IMR-90 (cell line): ENCODE measurements at regions not wholly inside any gene's neighbourhood (a gene's known extent, or its start where the extent isn't known, plus 50 kb on each side); places are given as distances from the start of the nearest gene placed in this dataset.
"Not testable (repeated sequence)": the region's sequence is repeated elsewhere in the genome, so short reads cannot be mapped to it uniquely, and the experiment has no call there.

Experiments used
- ATAC-seq: fragments of 200-7000 bp; cut with Tn5 transposase; 2 replicates; pipeline ENCODE4 v1.9.1; 2020; ENCODE audit warnings: low read depth, mild to moderate bottlenecking, moderate library complexity
- BruUV-seq: library from RNA; stranded (reverse); fragments of 400-500 nt; replicated peaks from 2 replicates; lab custom pipeline; 2021; lab: Mats Ljungman, UMichigan
- CTCF ChIA-PET: fragments of 300-600 bp; formaldehyde crosslinking; extraction: SDS; loops from one replicate; lab custom pipeline; 2021; ENCODE audit warnings: antibody characterized with exemption; lab: Yijun Ruan, JAX
- POLR2A ChIA-PET: fragments of 300-600 bp; sonication (Branson Sonifier 250); formaldehyde crosslinking; loops from one replicate; lab custom pipeline; 2022; ENCODE audit warnings: antibody characterized with exemption; ENCODE audit not compliant: unreplicated experiment; lab: Charles Lee
- DNase-seq: peaks from one replicate; pipeline ENCODE4 v3.0.0; 2013
- H2AFZ ChIP-seq: replicated peaks from 2 replicates; pipeline ENCODE3; 2013; ENCODE audit warnings: low read length, mild to moderate bottlenecking; ENCODE audit not compliant: poor library complexity
- H2AK5ac ChIP-seq: 2 replicates; pipeline ENCODE4 v1.6.1; 2013; ENCODE audit warnings: low read depth, low read length, inconsistent platforms
- H2AK9ac ChIP-seq: replicated peaks from 2 replicates; pipeline ENCODE3; 2013; ENCODE audit warnings: mild to moderate bottlenecking, low read depth, low read length, moderate library complexity; ENCODE audit not compliant: poor library complexity
- H2BK120ac ChIP-seq: 2 replicates; pipeline ENCODE4 v1.6.1; 2013; ENCODE audit warnings: low read depth, low read length, inconsistent platforms
- H2BK15ac ChIP-seq: 3 replicates; pipeline ENCODE4 v1.6.1; 2013; ENCODE audit warnings: low read depth, low read length, inconsistent platforms
- H2BK20ac ChIP-seq: 2 replicates; pipeline ENCODE4 v1.6.1; 2013; ENCODE audit warnings: low read depth, mild to moderate bottlenecking, inconsistent platforms, low read length, moderate library complexity
- H2BK5ac ChIP-seq: 2 replicates; pipeline ENCODE4 v1.6.1; 2013; ENCODE audit warnings: mild to moderate bottlenecking, low read depth, low read length, inconsistent platforms; ENCODE audit not compliant: poor library complexity, severe bottlenecking
- H3K14ac ChIP-seq: replicated peaks from 2 replicates; pipeline ENCODE4 v1.6.1; 2013; ENCODE audit warnings: low read depth, low read length, inconsistent platforms
- H3K18ac ChIP-seq: 2 replicates; pipeline ENCODE4 v1.6.1; 2013; ENCODE audit warnings: low read depth, low read length, control low read depth
- H3K23ac ChIP-seq: 2 replicates; pipeline ENCODE4 v1.6.1; 2013; ENCODE audit warnings: low read depth, low read length, inconsistent platforms
- H3K27ac ChIP-seq: 2 replicates; pipeline ENCODE4 v1.5.1; 2013; ENCODE audit warnings: mild to moderate bottlenecking, control low read depth, low read length; ENCODE audit not compliant: insufficient read depth
- H3K27me3 ChIP-seq: 2 replicates; pipeline ENCODE4 v1.6.1; 2013; ENCODE audit warnings: low read length; ENCODE audit not compliant: control insufficient read depth, insufficient read depth
- H3K36me3 ChIP-seq: 2 replicates; pipeline ENCODE4 v1.6.1; 2013; ENCODE audit warnings: low read length, mixed read lengths; ENCODE audit not compliant: control insufficient read depth, insufficient read depth
- H3K4ac ChIP-seq: 2 replicates; pipeline ENCODE4 v1.6.1; 2013; ENCODE audit warnings: low read depth, low read length, inconsistent platforms
- H3K4me1 ChIP-seq: 2 replicates; pipeline ENCODE4 v1.6.1; 2013; ENCODE audit warnings: low read length, mixed read lengths; ENCODE audit not compliant: control insufficient read depth, insufficient read depth
- H3K4me2 ChIP-seq: 2 replicates; pipeline ENCODE4 v1.6.1; 2013; ENCODE audit warnings: low read depth, mild to moderate bottlenecking, control low read depth, low read length, moderate library complexity
- H3K4me3 ChIP-seq: 2 replicates; pipeline ENCODE4 v1.5.1; 2013; ENCODE audit warnings: low read depth, mild to moderate bottlenecking, control low read depth, low read length, moderate library complexity; ENCODE audit not compliant: insufficient read depth
- H3K56ac ChIP-seq: 2 replicates; pipeline ENCODE4 v1.6.1; 2013; ENCODE audit warnings: low read length, inconsistent platforms; ENCODE audit not compliant: insufficient read depth; ENCODE audit errors: extremely low read depth
- H3K79me1 ChIP-seq, 2 experiments: 2 replicates each; pipeline ENCODE4 v1.6.1; 2013; ENCODE audit warnings: low read length in 2 of 2, inconsistent platforms in 1 of 2, low read depth in 1 of 2
- H3K9ac ChIP-seq: 2 replicates; pipeline ENCODE4 v1.6.1; 2013; ENCODE audit warnings: low read depth, low read length, control low read depth
- H3K9me1 ChIP-seq: 2 replicates; pipeline ENCODE4 v1.6.1; 2013; ENCODE audit warnings: low read length, inconsistent platforms; ENCODE audit not compliant: insufficient read depth
- H3K9me3 ChIP-seq: 2 replicates; pipeline ENCODE4 v1.6.1; 2013; ENCODE audit warnings: low read length; ENCODE audit not compliant: control insufficient read depth, insufficient read depth
- H4K20me1 ChIP-seq: 2 replicates; pipeline ENCODE4 v1.6.1; 2013; ENCODE audit warnings: low read length, inconsistent platforms; ENCODE audit not compliant: insufficient read depth
- H4K5ac ChIP-seq: 2 replicates; pipeline ENCODE4 v1.6.1; 2013; ENCODE audit warnings: mild to moderate bottlenecking, low read depth, low read length, control low read depth
- H4K8ac ChIP-seq, 2 experiments: 2 replicates each; pipeline ENCODE4 v1.6.1; 2013; ENCODE audit warnings: low read depth in 2 of 2, low read length in 2 of 2, control low read depth in 1 of 2, inconsistent platforms in 1 of 2
- H4K91ac ChIP-seq: 2 replicates; pipeline ENCODE4 v1.6.1; 2013; ENCODE audit warnings: low read depth, low read length, inconsistent platforms; ENCODE audit not compliant: insufficient read depth
- WGBS, 2 experiments: methylation state at CpG; one replicate each; pipeline versions ENCODE4 v1.1.5 to v1.1.7; 2013; ENCODE audit warnings: missing lambda C conversion rate in 2 of 2; ENCODE audit not compliant: insufficient read length in 1 of 2; ENCODE audit errors: extremely low coverage in 2 of 2; 5-methylcytosine and 5-hydroxymethylcytosine counted together
- dilution Hi-C: fragments of 300-500 bp; cut with HindIII; formaldehyde crosslinking; loops from one replicate; pipeline ENCODE4 v1.14.3; 2018; ENCODE audit warnings: low sequenced_read_pairs; ENCODE audit not compliant: unreplicated experiment
- in situ Hi-C: fragments of 300-500 bp; cut with MboI; formaldehyde crosslinking; loops from 3 replicates; pipeline ENCODE4 v1.14.3; 2019; ENCODE audit warnings: low sequenced_read_pairs, inconsistent platforms, mixed read lengths
- intact Hi-C: fragments of 100-400 bp; cut with micrococcal nuclease; formaldehyde crosslinking; loops from 2 replicates; pipeline ENCODE4 v1.10.0; 2022

- H3K4me3 ChIP-seq, BruUV-seq, H3K4me2 ChIP-seq, H3K36me3 ChIP-seq, ATAC-seq, H4K91ac ChIP-seq, H2AFZ ChIP-seq, in situ Hi-C loops, H3K56ac ChIP-seq, H2BK120ac ChIP-seq, H3K79me1 ChIP-seq, H3K27me3 ChIP-seq, H4K20me1 ChIP-seq, H3K23ac ChIP-seq, H3K4me1 ChIP-seq, intact Hi-C loops, DNase-seq, H3K9ac ChIP-seq, H2BK20ac ChIP-seq, CTCF ChIA-PET, H2AK9ac ChIP-seq, H3K27ac ChIP-seq, H3K14ac ChIP-seq, H3K4ac ChIP-seq, H2AK5ac ChIP-seq, dilution Hi-C loops, H2BK5ac ChIP-seq, H3K9me1 ChIP-seq, H2BK15ac ChIP-seq, H3K18ac ChIP-seq, H3K9me3 ChIP-seq, H4K8ac ChIP-seq, POLR2A ChIA-PET, H4K5ac ChIP-seq: not testable (repeated sequence)
- 76% methylated on average over 11 of the region's 25 CpGs; no CpG with 5 or more reads in 1 of the 2 experiments for WGBS, 2 experiments
Measured at GRCh38 chr4:57965431-57965830, 855.2 kb upstream of the IGFBP7 start.
